Heart left ventricle (tissue), 16 donors: ENCODE measurements at regions not wholly inside any gene's neighbourhood (a gene's known extent, or its start where the extent isn't known, plus 50 kb on each side); places are given as distances from the start of the nearest gene placed in this dataset.

Experiments used
- ATAC-seq, 4 donors: fragments of 200-7000 bp; cut with Tn5 transposase; one replicate each; pipeline ENCODE4 v1.9.1; 2020 to 2022; ENCODE audit warnings: moderate library complexity in 4 of 4, mild to moderate bottlenecking in 3 of 4, moderate number of reproducible peaks in 1 of 4
- DNase-seq, 5 donors: peaks; one replicate each; pipeline ENCODE4 v3.0.0-alpha.2; 2020
- H3K27ac ChIP-seq, 12 donors: fragments of 200-600 bp; sonication (generic) in 4 of 12; one replicate each; pipeline versions ENCODE4 v1.5.0 to v1.8.0; 2016 to 2022; ENCODE audit warnings: mild to moderate bottlenecking in 2 of 12
- H3K27me3 ChIP-seq, 9 donors: fragments of 200-600 bp; sonication (generic) in 2 of 9; one replicate each; pipeline versions ENCODE4 v1.5.1 to v1.8.0; 2016 to 2022; ENCODE audit warnings: mild to moderate bottlenecking in 3 of 9
- H3K36me3 ChIP-seq, 9 donors: fragments of 200-600 bp; sonication (generic) in 2 of 9; one replicate each; pipeline versions ENCODE4 v1.5.0 to v1.8.0; 2018 to 2022; ENCODE audit warnings: mild to moderate bottlenecking in 2 of 9
- H3K4me1 ChIP-seq, 12 donors: fragments of 200-600 bp; sonication (generic) in 4 of 12; one replicate each; pipeline versions ENCODE4 v1.5.0 to v1.8.0; 2016 to 2022; ENCODE audit warnings: mild to moderate bottlenecking in 3 of 12
- H3K4me3 ChIP-seq, 12 donors: fragments of 200-600 bp; sonication (generic) in 4 of 12; one replicate each; pipeline versions ENCODE4 v1.5.0 to v1.8.0; 2017 to 2022; ENCODE audit warnings: mild to moderate bottlenecking in 9 of 12, moderate library complexity in 4 of 12
- H3K9me3 ChIP-seq, 12 donors: fragments of 200-600 bp; sonication (generic) in 4 of 12; one replicate each; pipeline versions ENCODE4 v1.5.0 to v1.8.0; 2016 to 2022; ENCODE audit warnings: mild to moderate bottlenecking in 1 of 12
- POLR2A ChIP-seq, 2 donors: fragments of 450-650 bp; IDR thresholded peaks; one replicate each; pipeline ENCODE4 v1.6.1; 2017; ENCODE audit warnings: antibody characterized with exemption in 2 of 2, mild to moderate bottlenecking in 2 of 2, moderate library complexity in 2 of 2
- WGBS, 4 donors: extraction: QIAGEN DNeasy Blood & Tissue Kit in 2 of 4; methylation state at CpG; one replicate each; pipeline versions ENCODE4 v1.1.5 to v1.1.7; 2013 to 2018; 5-methylcytosine and 5-hydroxymethylcytosine counted together
- intact Hi-C, 10 donors: fragments of 100-400 bp; cut with DNase I; formaldehyde crosslinking; loops; one replicate each; pipeline versions ENCODE4 v1.11.1 to v1.14.2; 2022
- TF ChIP-seq, protein P1 (sequence below), 12 donors: fragments of 200-600 bp; sonication (generic) in 4 of 12; IDR thresholded peaks; one replicate each; pipeline versions ENCODE4 v1.5.0 to v1.8.0; 2018 to 2022; ENCODE audit warnings: antibody characterized with exemption in 12 of 12, mild to moderate bottlenecking in 5 of 12
- donor health status: ischemic (EF 13 %, LVEDD 7.1; RV severe dilation, severe dysfunction).
- donor health status: healthy with polysubstance abuse.
- donor health status: DM: no; HTN: yes; CAD: no.
- donor health status: DM: no; HTN: no; CAD: no.
- donor health status: ischemic (EF 25% LVEDD 6.9; RV normal size, moderate dysfunction).
- donor health status: ischemic (EF 25% LVEDD 5.7; RV mildly dilated, moderate dysfunction).
- donor health status: healthy.
- donor health status: DM: yes; HTN: yes; CAD: no.
- donor health status: ischemic (EF 35%, LVEDD 5.7; RV mildly dilated, moderate dysfunction).
- donor health status: nonischemic (EF 11% LVEDD 7.7; RV severe dilation, severe dysfunction).
- donor health status: DM: yes; HTN: yes; CAD: no.
- donor health status: PGD.
- donor health status: ischemic (EF 29% LVEDD 5.4; RV normal size, mild dysfunction).
- donor health status: nonischemic (EF 23%, LVEDD 6.1; RV moderate dilation, normal function).

DNA sequence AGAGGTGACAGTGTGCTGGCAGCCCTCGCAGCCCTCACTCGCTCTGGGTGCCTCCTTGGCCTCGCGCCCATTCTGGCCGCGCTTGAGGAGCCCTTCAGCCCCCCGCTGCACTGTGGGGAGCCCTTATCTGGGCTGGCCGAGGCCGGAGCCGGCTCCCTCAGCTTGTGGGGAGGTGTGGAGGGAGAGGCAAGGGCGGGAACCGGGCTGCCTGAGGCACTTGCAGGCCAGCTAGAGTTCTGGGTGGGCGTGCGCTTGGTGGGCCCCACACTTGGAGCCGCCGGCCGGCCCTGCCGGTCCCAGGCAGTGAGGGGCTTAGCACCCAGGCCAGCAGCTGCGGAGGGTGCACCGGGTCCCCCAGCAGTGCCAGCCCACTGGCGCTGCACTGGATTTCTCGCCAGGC is 1480.9 kb upstream of the SLC39A10 start:
- Histone ChIP-seq H3K36me3 (no peaks in the 10 kb centered on the region), H3K27me3 (no peaks in the 10 kb centered on the region), H3K27ac (no peak overlapping the region), H3K4me1 (no peaks in the 10 kb centered on the region), H3K9me3 (peaks cover 0 to 16% (median 2%) of the 10 kb centered on the region in 12 donors), H3K4me3 (no peak overlapping the region)
- ATAC-seq (no peak), DNase-seq (peak in 2 of 5 donors; percentile 14 to 54)
- 93 to 95% (median 94%) methylated on average over 11 to 22 of the region's 22 CpGs for WGBS, 4 donors
- intact Hi-C loops: no loop called here
- TF ChIP-seq POLR2A (IDR thresholded peaks at IDR 0.05): no peak
- TF ChIP-seq, protein P1, sequence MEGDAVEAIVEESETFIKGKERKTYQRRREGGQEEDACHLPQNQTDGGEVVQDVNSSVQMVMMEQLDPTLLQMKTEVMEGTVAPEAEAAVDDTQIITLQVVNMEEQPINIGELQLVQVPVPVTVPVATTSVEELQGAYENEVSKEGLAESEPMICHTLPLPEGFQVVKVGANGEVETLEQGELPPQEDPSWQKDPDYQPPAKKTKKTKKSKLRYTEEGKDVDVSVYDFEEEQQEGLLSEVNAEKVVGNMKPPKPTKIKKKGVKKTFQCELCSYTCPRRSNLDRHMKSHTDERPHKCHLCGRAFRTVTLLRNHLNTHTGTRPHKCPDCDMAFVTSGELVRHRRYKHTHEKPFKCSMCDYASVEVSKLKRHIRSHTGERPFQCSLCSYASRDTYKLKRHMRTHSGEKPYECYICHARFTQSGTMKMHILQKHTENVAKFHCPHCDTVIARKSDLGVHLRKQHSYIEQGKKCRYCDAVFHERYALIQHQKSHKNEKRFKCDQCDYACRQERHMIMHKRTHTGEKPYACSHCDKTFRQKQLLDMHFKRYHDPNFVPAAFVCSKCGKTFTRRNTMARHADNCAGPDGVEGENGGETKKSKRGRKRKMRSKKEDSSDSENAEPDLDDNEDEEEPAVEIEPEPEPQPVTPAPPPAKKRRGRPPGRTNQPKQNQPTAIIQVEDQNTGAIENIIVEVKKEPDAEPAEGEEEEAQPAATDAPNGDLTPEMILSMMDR (IDR thresholded peaks at IDR 0.05): no peak

DNA sequence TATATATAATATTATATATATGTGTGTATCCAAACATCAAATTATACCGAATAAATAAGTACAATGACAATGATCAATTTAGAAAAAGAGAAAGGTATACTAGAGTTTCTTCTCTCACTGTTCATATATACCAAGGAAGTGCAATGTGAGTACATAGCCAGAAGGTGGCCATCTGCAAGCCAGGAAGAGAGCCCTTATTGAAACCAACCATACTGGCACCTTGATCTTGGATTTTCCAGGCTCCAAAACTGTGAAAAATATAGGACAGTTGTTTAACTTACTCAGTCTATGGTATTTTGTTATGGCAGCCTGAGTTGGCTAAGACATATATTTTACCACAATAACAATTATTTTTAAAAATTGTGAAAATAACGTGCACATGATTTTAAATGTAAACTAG is 1490.2 kb upstream of the SLC39A10 start:
- Histone ChIP-seq H3K4me3 (no peak overlapping the region), H3K36me3 (no peaks in the 10 kb centered on the region), H3K9me3 (no peaks in the 10 kb centered on the region), H3K4me1 (no peaks in the 10 kb centered on the region), H3K27ac (no peak overlapping the region), H3K27me3 (no peaks in the 10 kb centered on the region)
- DNase-seq (no peak), ATAC-seq (no peak)
- no peak for TF ChIP-seq POLR2A (IDR thresholded peaks at IDR 0.05)
- TF ChIP-seq, protein P1 (IDR thresholded peaks at IDR 0.05): peak in 6 of 12 donors; percentile 10 to 36 (median 21)
- 38 to 46% (median 44%) methylated on average over 2 of the region's 2 CpGs for WGBS, 4 donors
- intact Hi-C loops: no loop called here

GRCh38 chr2:194155431-194155830 is 1501.6 kb upstream of the SLC39A10 start:
- TF ChIP-seq, protein P1 (IDR thresholded peaks at IDR 0.05): no peak
- no peak for TF ChIP-seq POLR2A (IDR thresholded peaks at IDR 0.05)
- no peak overlapping the region for H3K4me3 ChIP-seq
- peaks cover 0 to 13% (median 0%) of the 10 kb centered on the region in 12 donors for H3K9me3 ChIP-seq
- 68 to 79% (median 76%) methylated on average over 4 of the region's 4 CpGs for WGBS, 4 donors
- no peaks in the 10 kb centered on the region for H3K36me3 ChIP-seq
- no peak for DNase-seq
- H3K4me1 ChIP-seq: no peaks in the 10 kb centered on the region
- ATAC-seq: no peak
- H3K27ac ChIP-seq: no peak overlapping the region
- intact Hi-C loops: no loop called here
- H3K27me3 ChIP-seq: no peaks in the 10 kb centered on the region

- H3K4me3 ChIP-seq: no peak overlapping the region
- no peak for DNase-seq
Measured at GRCh38 chr2:194151231-194151630, 1505.8 kb upstream of the SLC39A10 start.

More at GRCh38 chr2:194151231-194151630, 1505.8 kb upstream of the SLC39A10 start:
- ATAC-seq: no peak
- no peak overlapping the region for H3K27ac ChIP-seq
- TF ChIP-seq, protein P1 (IDR thresholded peaks at IDR 0.05): no peak
- TF ChIP-seq POLR2A (IDR thresholded peaks at IDR 0.05): no peak
- H3K9me3 ChIP-seq: no peaks in the 10 kb centered on the region
- no peaks in the 10 kb centered on the region for H3K4me1 ChIP-seq
- 76 to 91% (median 82%) methylated on average over 1 of the region's 1 CpG for WGBS, 4 donors
- H3K27me3 ChIP-seq: no peaks in the 10 kb centered on the region
- intact Hi-C loops: no loop called here
- H3K36me3 ChIP-seq: no peaks in the 10 kb centered on the region
